Gastroesophageal sphincter (tissue), 3 donors: ENCODE measurements at regions not wholly inside any gene's neighbourhood (a gene's known extent, or its start where the extent isn't known, plus 50 kb on each side); places are given as distances from the start of the nearest gene placed in this dataset.

Source experiments
- EP300 ChIP-seq: sonication (generic); formaldehyde crosslinking; IDR thresholded peaks from one replicate; pipeline ENCODE4 v1.6.1; 2017; ENCODE audit warnings: antibody characterized with exemption, mild to moderate bottlenecking
- POLR2A ChIP-seq, 2 donors: fragments of 450-650 bp; IDR thresholded peaks; one replicate each; pipeline ENCODE4 v1.6.1; 2017; ENCODE audit warnings: antibody characterized with exemption in 2 of 2, mild to moderate bottlenecking in 2 of 2, moderate library complexity in 1 of 2
- POLR2AphosphoS5 ChIP-seq: sonication (generic); formaldehyde crosslinking; IDR thresholded peaks from one replicate; pipeline ENCODE4 v1.6.1; 2017; ENCODE audit warnings: antibody characterized with exemption
- TF ChIP-seq, protein P1 (sequence below), 4 experiments: fragments of 200-600 bp in 2 of 4; fragments of 450-650 bp in 2 of 4; sonication (generic) in 1 of 4; IDR thresholded peaks; one replicate each; pipeline ENCODE4 v1.5.1; 2017 to 2019; ENCODE audit warnings: antibody characterized with exemption in 4 of 4, mild to moderate bottlenecking in 2 of 4, moderate library complexity in 2 of 4

DNA sequence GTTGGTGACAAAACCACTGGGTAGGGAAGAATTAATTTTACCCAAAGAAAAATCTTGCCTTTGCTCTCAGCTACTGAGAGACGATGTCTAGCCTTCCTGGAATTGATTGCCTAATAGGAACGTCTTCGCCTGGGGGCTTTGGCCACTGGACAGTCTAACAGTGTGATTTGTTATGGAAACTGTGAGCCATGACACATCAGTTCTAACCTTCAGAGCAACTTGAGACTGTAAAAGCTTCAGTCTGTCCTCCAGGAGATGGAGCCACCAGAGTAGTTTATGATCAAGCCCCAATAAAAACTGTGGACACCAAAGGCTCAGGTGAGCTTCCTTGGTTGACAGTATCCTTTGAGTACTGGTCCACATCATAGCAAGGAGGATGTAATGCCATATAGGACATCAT is 235.8 kb upstream of the TMCO5A start:
- TF ChIP-seq POLR2AphosphoS5 (no peak), POLR2A (IDR thresholded peaks at IDR 0.05) (no peak), EP300 (no peak)
- TF ChIP-seq, protein P1, sequence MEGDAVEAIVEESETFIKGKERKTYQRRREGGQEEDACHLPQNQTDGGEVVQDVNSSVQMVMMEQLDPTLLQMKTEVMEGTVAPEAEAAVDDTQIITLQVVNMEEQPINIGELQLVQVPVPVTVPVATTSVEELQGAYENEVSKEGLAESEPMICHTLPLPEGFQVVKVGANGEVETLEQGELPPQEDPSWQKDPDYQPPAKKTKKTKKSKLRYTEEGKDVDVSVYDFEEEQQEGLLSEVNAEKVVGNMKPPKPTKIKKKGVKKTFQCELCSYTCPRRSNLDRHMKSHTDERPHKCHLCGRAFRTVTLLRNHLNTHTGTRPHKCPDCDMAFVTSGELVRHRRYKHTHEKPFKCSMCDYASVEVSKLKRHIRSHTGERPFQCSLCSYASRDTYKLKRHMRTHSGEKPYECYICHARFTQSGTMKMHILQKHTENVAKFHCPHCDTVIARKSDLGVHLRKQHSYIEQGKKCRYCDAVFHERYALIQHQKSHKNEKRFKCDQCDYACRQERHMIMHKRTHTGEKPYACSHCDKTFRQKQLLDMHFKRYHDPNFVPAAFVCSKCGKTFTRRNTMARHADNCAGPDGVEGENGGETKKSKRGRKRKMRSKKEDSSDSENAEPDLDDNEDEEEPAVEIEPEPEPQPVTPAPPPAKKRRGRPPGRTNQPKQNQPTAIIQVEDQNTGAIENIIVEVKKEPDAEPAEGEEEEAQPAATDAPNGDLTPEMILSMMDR (IDR thresholded peaks at IDR 0.05), result no peak
